ENCODE measurements at regions not wholly inside any gene's neighbourhood (a gene's known extent, or its start where the extent isn't known, plus 50 kb on each side); places are given as distances from the start of the nearest gene placed in this dataset.
"Not testable (repeated sequence)": the region's sequence is repeated elsewhere in the genome, so short reads cannot be mapped to it uniquely, and the experiment has no call there.

- Histone ChIP-seq H3K36me3 (ENCODE audit: control insufficient read depth in 2 of 2, insufficient read depth in 2 of 2, low read length in 1 of 2) (no peaks in the 10 kb centered on the region), H3K4me1 (ENCODE audit: control insufficient read depth in 2 of 2, insufficient read depth in 2 of 2, low read length in 2 of 2) (no peaks in the 10 kb centered on the region), H3K9me3 (ENCODE audit: control insufficient read depth in 2 of 2, insufficient read depth in 1 of 2, low read length in 1 of 2) (no peaks in the 10 kb centered on the region), H3K27ac (ENCODE audit: low read depth in 1 of 2, low read length in 1 of 2) (no peak overlapping the region), H3K4me3 (ENCODE audit: low read length in 2 of 2) (no peak overlapping the region), H3K27me3 (ENCODE audit: control insufficient read depth in 2 of 2, insufficient read depth in 1 of 2, low read length in 1 of 2) (no peaks in the 10 kb centered on the region)
- DNase-seq (ENCODE audit: low read depth in 6 of 9, low spot score in 9 of 9): no peak
These were observed 245.9 kb downstream of the CD109 start for GRCh38 chr6:73941892-73942291.

GRCh38 chr6:73937805-73938204 lies 241.8 kb downstream of the CD109 start:
- no peaks in the 10 kb centered on the region for H3K36me3 ChIP-seq (ENCODE audit: control insufficient read depth in 2 of 2, insufficient read depth in 2 of 2, low read length in 1 of 2)
- no peak overlapping the region for H3K27ac ChIP-seq (ENCODE audit: low read depth in 1 of 2, low read length in 1 of 2)
- H3K27me3 ChIP-seq (ENCODE audit: control insufficient read depth in 2 of 2, insufficient read depth in 1 of 2, low read length in 1 of 2): no peaks in the 10 kb centered on the region
- H3K4me3 ChIP-seq (ENCODE audit: low read length in 2 of 2): no peak overlapping the region
- no peaks in the 10 kb centered on the region for H3K9me3 ChIP-seq (ENCODE audit: control insufficient read depth in 2 of 2, insufficient read depth in 1 of 2, low read length in 1 of 2)
- H3K4me1 ChIP-seq (ENCODE audit: control insufficient read depth in 2 of 2, insufficient read depth in 2 of 2, low read length in 2 of 2): no peaks in the 10 kb centered on the region
- no peak for DNase-seq (ENCODE audit: low read depth in 6 of 9, low spot score in 9 of 9)

- H3K9me3 ChIP-seq (ENCODE audit: control insufficient read depth in 2 of 2, insufficient read depth in 1 of 2, low read length in 1 of 2): peaks cover 0 to 9% of the 10 kb centered on the region in 2 donors
- H3K4me3 ChIP-seq (ENCODE audit: low read length in 2 of 2): no peak overlapping the region
- H3K36me3 ChIP-seq (ENCODE audit: control insufficient read depth in 2 of 2, insufficient read depth in 2 of 2, low read length in 1 of 2): no peaks in the 10 kb centered on the region
- no peaks in the 10 kb centered on the region for H3K4me1 ChIP-seq (ENCODE audit: control insufficient read depth in 2 of 2, insufficient read depth in 2 of 2, low read length in 2 of 2)
- H3K27me3 ChIP-seq (ENCODE audit: control insufficient read depth in 2 of 2, insufficient read depth in 1 of 2, low read length in 1 of 2): no peaks in the 10 kb centered on the region
- DNase-seq (ENCODE audit: low read depth in 6 of 9, low spot score in 9 of 9): no peak
- no peak overlapping the region for H3K27ac ChIP-seq (ENCODE audit: low read depth in 1 of 2, low read length in 1 of 2)
These were observed 236.9 kb downstream of the CD109 start for GRCh38 chr6:73932866-73933265.

GRCh38 chr6:73929405-73929804 lies 233.4 kb downstream of the CD109 start:
- 95% methylated on average over 3 of the region's 3 CpGs for WGBS
- Histone ChIP-seq H3K27ac (ENCODE audit: low read depth in 1 of 2, low read length in 1 of 2) (no peak overlapping the region), H3K9me3 (ENCODE audit: control insufficient read depth in 2 of 2, insufficient read depth in 1 of 2, low read length in 1 of 2) (peaks cover 0 to 9% of the 10 kb centered on the region in 2 donors), H3K4me3 (ENCODE audit: low read length in 2 of 2) (no peak overlapping the region), H3K36me3 (ENCODE audit: control insufficient read depth in 2 of 2, insufficient read depth in 2 of 2, low read length in 1 of 2) (no peaks in the 10 kb centered on the region), H3K4me1 (ENCODE audit: control insufficient read depth in 2 of 2, insufficient read depth in 2 of 2, low read length in 2 of 2) (no peaks in the 10 kb centered on the region), H3K27me3 (ENCODE audit: control insufficient read depth in 2 of 2, insufficient read depth in 1 of 2, low read length in 1 of 2) (no peaks in the 10 kb centered on the region)
- no peak for DNase-seq (ENCODE audit: low read depth in 6 of 9, low spot score in 9 of 9)

- Histone ChIP-seq H3K9me3 (ENCODE audit: control insufficient read depth in 2 of 2, insufficient read depth in 1 of 2, low read length in 1 of 2) (peaks cover 0 to 9% of the 10 kb centered on the region in 2 donors), H3K36me3 (ENCODE audit: control insufficient read depth in 2 of 2, insufficient read depth in 2 of 2, low read length in 1 of 2) (no peaks in the 10 kb centered on the region), H3K27me3 (ENCODE audit: control insufficient read depth in 2 of 2, insufficient read depth in 1 of 2, low read length in 1 of 2) (no peaks in the 10 kb centered on the region), H3K27ac (ENCODE audit: low read depth in 1 of 2, low read length in 1 of 2) (no peak overlapping the region), H3K4me1 (ENCODE audit: control insufficient read depth in 2 of 2, insufficient read depth in 2 of 2, low read length in 2 of 2) (no peaks in the 10 kb centered on the region), H3K4me3 (ENCODE audit: low read length in 2 of 2) (no peak overlapping the region)
- no peak for DNase-seq (ENCODE audit: low read depth in 6 of 9, low spot score in 9 of 9)
These were observed 231.4 kb downstream of the CD109 start for GRCh38 chr6:73927421-73927820.

- H3K27me3 ChIP-seq (ENCODE audit: control insufficient read depth in 2 of 2, insufficient read depth in 1 of 2, low read length in 1 of 2); H3K36me3 ChIP-seq (ENCODE audit: control insufficient read depth in 2 of 2, insufficient read depth in 2 of 2, low read length in 1 of 2); H3K27ac ChIP-seq (ENCODE audit: low read depth in 1 of 2, low read length in 1 of 2); H3K4me3 ChIP-seq (ENCODE audit: low read length in 2 of 2); H3K4me1 ChIP-seq (ENCODE audit: control insufficient read depth in 2 of 2, insufficient read depth in 2 of 2, low read length in 2 of 2); H3K9me3 ChIP-seq (ENCODE audit: control insufficient read depth in 2 of 2, insufficient read depth in 1 of 2, low read length in 1 of 2); DNase-seq (ENCODE audit: low read depth in 6 of 9, low spot score in 9 of 9): not testable (repeated sequence)
- 95% methylated on average over 17 of the region's 17 CpGs for WGBS
These were observed 229.7 kb downstream of the CD109 start for GRCh38 chr6:73925703-73926102.

GRCh38 chr6:73923905-73924485 lies 228.0 kb downstream of the CD109 start:
- no peak for DNase-seq (ENCODE audit: low read depth in 6 of 9, low spot score in 9 of 9)
- Histone ChIP-seq H3K36me3 (ENCODE audit: control insufficient read depth in 2 of 2, insufficient read depth in 2 of 2, low read length in 1 of 2) (no peaks in the 10 kb centered on the region), H3K9me3 (ENCODE audit: control insufficient read depth in 2 of 2, insufficient read depth in 1 of 2, low read length in 1 of 2) (peaks cover 0 to 2% of the 10 kb centered on the region in 2 donors), H3K27me3 (ENCODE audit: control insufficient read depth in 2 of 2, insufficient read depth in 1 of 2, low read length in 1 of 2) (no peaks in the 10 kb centered on the region), H3K4me1 (ENCODE audit: control insufficient read depth in 2 of 2, insufficient read depth in 2 of 2, low read length in 2 of 2) (no peaks in the 10 kb centered on the region), H3K4me3 (ENCODE audit: low read length in 2 of 2) (no peak overlapping the region), H3K27ac (ENCODE audit: low read depth in 1 of 2, low read length in 1 of 2) (no peak overlapping the region)
- 100% methylated on average over 1 of the region's 1 CpG for WGBS

GRCh38 chr6:73903155-73903554 lies 207.2 kb downstream of the CD109 start:
- H3K27ac ChIP-seq (ENCODE audit: low read depth in 1 of 2, low read length in 1 of 2): no peak overlapping the region
- no peaks in the 10 kb centered on the region for H3K36me3 ChIP-seq (ENCODE audit: control insufficient read depth in 2 of 2, insufficient read depth in 2 of 2, low read length in 1 of 2)
- no peaks in the 10 kb centered on the region for H3K4me1 ChIP-seq (ENCODE audit: control insufficient read depth in 2 of 2, insufficient read depth in 2 of 2, low read length in 2 of 2)
- H3K4me3 ChIP-seq (ENCODE audit: low read length in 2 of 2): no peak overlapping the region
- 97% methylated on average over 14 of the region's 14 CpGs for whole genome bisulfite sequencing
- H3K9me3 ChIP-seq (ENCODE audit: control insufficient read depth in 2 of 2, insufficient read depth in 1 of 2, low read length in 1 of 2): peaks cover 1 to 22% of the 10 kb centered on the region in 2 donors
- no peak for DNase-seq (ENCODE audit: low read depth in 6 of 9, low spot score in 9 of 9)
- no peaks in the 10 kb centered on the region for H3K27me3 ChIP-seq (ENCODE audit: control insufficient read depth in 2 of 2, insufficient read depth in 1 of 2, low read length in 1 of 2)

- peaks cover 1 to 22% of the 10 kb centered on the region in 2 donors for H3K9me3 ChIP-seq (ENCODE audit: control insufficient read depth in 2 of 2, insufficient read depth in 1 of 2, low read length in 1 of 2)
- no peak for DNase-seq (ENCODE audit: low read depth in 6 of 9, low spot score in 9 of 9)
- no peak overlapping the region for H3K27ac ChIP-seq (ENCODE audit: low read depth in 1 of 2, low read length in 1 of 2)
- no peak overlapping the region for H3K4me3 ChIP-seq (ENCODE audit: low read length in 2 of 2)
- no peaks in the 10 kb centered on the region for H3K36me3 ChIP-seq (ENCODE audit: control insufficient read depth in 2 of 2, insufficient read depth in 2 of 2, low read length in 1 of 2)
- H3K4me1 ChIP-seq (ENCODE audit: control insufficient read depth in 2 of 2, insufficient read depth in 2 of 2, low read length in 2 of 2): no peaks in the 10 kb centered on the region
- no peaks in the 10 kb centered on the region for H3K27me3 ChIP-seq (ENCODE audit: control insufficient read depth in 2 of 2, insufficient read depth in 1 of 2, low read length in 1 of 2)
These were observed 206.0 kb downstream of the CD109 start for GRCh38 chr6:73901986-73902385.

GRCh38 chr6:73901311-73901710 lies 205.3 kb downstream of the CD109 start:
- no peak overlapping the region for H3K27ac ChIP-seq (ENCODE audit: low read depth in 1 of 2, low read length in 1 of 2)
- no peak for DNase-seq (ENCODE audit: low read depth in 6 of 9, low spot score in 9 of 9)
- H3K4me1 ChIP-seq (ENCODE audit: control insufficient read depth in 2 of 2, insufficient read depth in 2 of 2, low read length in 2 of 2): no peaks in the 10 kb centered on the region
- H3K4me3 ChIP-seq (ENCODE audit: low read length in 2 of 2): no peak overlapping the region
- no peaks in the 10 kb centered on the region for H3K36me3 ChIP-seq (ENCODE audit: control insufficient read depth in 2 of 2, insufficient read depth in 2 of 2, low read length in 1 of 2)
- no peaks in the 10 kb centered on the region for H3K27me3 ChIP-seq (ENCODE audit: control insufficient read depth in 2 of 2, insufficient read depth in 1 of 2, low read length in 1 of 2)
- peaks cover 1 to 22% of the 10 kb centered on the region in 2 donors for H3K9me3 ChIP-seq (ENCODE audit: control insufficient read depth in 2 of 2, insufficient read depth in 1 of 2, low read length in 1 of 2)

Data from thymus (tissue), 11 donors.